Rectal smooth muscle tissue (tissue), 1 donor: ENCODE measurements at regions not wholly inside any gene's neighbourhood (a gene's known extent, or its start where the extent isn't known, plus 50 kb on each side); places are given as distances from the start of the nearest gene placed in this dataset.

Source experiments
- H3K27ac ChIP-seq: one replicate; pipeline ENCODE4 v1.7.0; 2013; ENCODE audit warnings: low read depth, low read length, inconsistent platforms
- H3K27me3 ChIP-seq: one replicate; pipeline ENCODE4 v1.7.0; 2013; ENCODE audit warnings: low read length; ENCODE audit not compliant: control insufficient read depth, insufficient read depth
- H3K36me3 ChIP-seq: one replicate; pipeline ENCODE4 v1.7.0; 2013; ENCODE audit warnings: low read length; ENCODE audit not compliant: control insufficient read depth, insufficient read depth
- H3K4me1 ChIP-seq: one replicate; pipeline ENCODE4 v1.7.0; 2013; ENCODE audit warnings: low read length; ENCODE audit not compliant: control insufficient read depth, insufficient read depth
- H3K4me3 ChIP-seq: one replicate; pipeline ENCODE4 v1.7.0; 2013; ENCODE audit warnings: low read length
- H3K9ac ChIP-seq: one replicate; pipeline ENCODE4 v1.7.0; 2013; ENCODE audit warnings: low read length

DNA sequence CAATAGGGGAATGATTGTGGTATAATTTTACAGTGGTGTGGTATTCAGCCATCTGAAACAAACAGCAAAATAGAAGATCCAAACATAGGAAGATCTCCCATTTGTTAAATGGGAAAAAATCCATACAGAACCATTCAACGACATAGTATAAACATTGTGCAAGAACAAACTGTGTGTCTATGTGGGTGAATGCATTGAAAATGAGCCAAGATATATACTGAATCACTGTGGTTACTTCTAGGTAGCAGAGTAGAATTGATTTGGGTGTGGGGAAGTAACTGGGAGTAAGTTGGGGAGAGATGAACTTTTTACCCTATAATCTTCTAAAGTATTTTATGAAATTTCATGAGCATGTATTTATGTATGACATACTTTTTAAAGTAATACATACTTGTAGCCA lies 123.1 kb upstream of the UMPS start:
- Histone ChIP-seq H3K4me1 (no peaks in the 10 kb centered on the region), H3K27ac (no peak overlapping the region), H3K4me3 (no peak overlapping the region), H3K27me3 (no peaks in the 10 kb centered on the region), H3K36me3 (no peaks in the 10 kb centered on the region), H3K9ac (no peak overlapping the region)

- no peaks in the 10 kb centered on the region for H3K4me1 ChIP-seq
- H3K4me3 ChIP-seq: no peak overlapping the region
Measured at GRCh38 chr3:124609402-124609801, 120.8 kb upstream of the UMPS start.

DNA sequence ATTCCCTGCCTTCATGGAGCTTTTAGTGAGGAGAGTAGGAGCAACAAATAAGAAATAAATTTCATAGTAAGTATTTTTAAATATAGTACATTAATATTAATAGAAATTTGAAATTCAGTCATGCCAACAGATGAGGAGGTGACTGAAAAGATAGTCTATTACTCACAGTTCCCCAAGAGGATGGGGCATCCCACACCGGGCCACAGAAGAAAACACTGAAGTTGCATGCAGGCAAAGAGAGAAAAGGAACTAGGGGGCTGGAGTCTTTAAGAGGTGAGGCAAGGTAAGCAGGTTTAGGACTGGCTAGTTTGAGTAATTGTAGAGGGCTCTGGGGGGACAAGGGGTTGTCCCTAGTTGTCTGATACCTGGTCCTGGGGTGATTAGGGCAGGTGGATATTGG lies 120.1 kb upstream of the UMPS start:
- Histone ChIP-seq H3K36me3 (no peaks in the 10 kb centered on the region), H3K27me3 (no peaks in the 10 kb centered on the region), H3K27ac (no peak overlapping the region), H3K4me1 (no peaks in the 10 kb centered on the region), H3K4me3 (no peak overlapping the region), H3K9ac (no peak overlapping the region)

More at GRCh38 chr3:124609402-124609801, 120.8 kb upstream of the UMPS start:
- Histone ChIP-seq H3K27me3 (no peaks in the 10 kb centered on the region), H3K27ac (no peak overlapping the region), H3K36me3 (no peaks in the 10 kb centered on the region), H3K9ac (no peak overlapping the region)

GRCh38 chr3:124611520-124611919 lies 118.7 kb upstream of the UMPS start:
- no peaks in the 10 kb centered on the region for H3K36me3 ChIP-seq
- H3K27ac ChIP-seq: no peak overlapping the region
- no peaks in the 10 kb centered on the region for H3K4me1 ChIP-seq
- no peak overlapping the region for H3K4me3 ChIP-seq
- H3K9ac ChIP-seq: no peak overlapping the region
- no peaks in the 10 kb centered on the region for H3K27me3 ChIP-seq

- Histone ChIP-seq H3K4me3 (no peak overlapping the region), H3K9ac (no peak overlapping the region), H3K4me1 (no peaks in the 10 kb centered on the region), H3K36me3 (no peaks in the 10 kb centered on the region), H3K27ac (no peak overlapping the region), H3K27me3 (no peaks in the 10 kb centered on the region)
Measured at GRCh38 chr3:124615896-124616543, 114.2 kb upstream of the UMPS start.

- Histone ChIP-seq H3K4me1 (no peaks in the 10 kb centered on the region), H3K4me3 (no peak overlapping the region), H3K36me3 (no peaks in the 10 kb centered on the region), H3K27ac (no peak overlapping the region), H3K9ac (no peak overlapping the region), H3K27me3 (no peaks in the 10 kb centered on the region)
Measured at GRCh38 chr3:124617177-124617576, 113.1 kb upstream of the UMPS start.

DNA sequence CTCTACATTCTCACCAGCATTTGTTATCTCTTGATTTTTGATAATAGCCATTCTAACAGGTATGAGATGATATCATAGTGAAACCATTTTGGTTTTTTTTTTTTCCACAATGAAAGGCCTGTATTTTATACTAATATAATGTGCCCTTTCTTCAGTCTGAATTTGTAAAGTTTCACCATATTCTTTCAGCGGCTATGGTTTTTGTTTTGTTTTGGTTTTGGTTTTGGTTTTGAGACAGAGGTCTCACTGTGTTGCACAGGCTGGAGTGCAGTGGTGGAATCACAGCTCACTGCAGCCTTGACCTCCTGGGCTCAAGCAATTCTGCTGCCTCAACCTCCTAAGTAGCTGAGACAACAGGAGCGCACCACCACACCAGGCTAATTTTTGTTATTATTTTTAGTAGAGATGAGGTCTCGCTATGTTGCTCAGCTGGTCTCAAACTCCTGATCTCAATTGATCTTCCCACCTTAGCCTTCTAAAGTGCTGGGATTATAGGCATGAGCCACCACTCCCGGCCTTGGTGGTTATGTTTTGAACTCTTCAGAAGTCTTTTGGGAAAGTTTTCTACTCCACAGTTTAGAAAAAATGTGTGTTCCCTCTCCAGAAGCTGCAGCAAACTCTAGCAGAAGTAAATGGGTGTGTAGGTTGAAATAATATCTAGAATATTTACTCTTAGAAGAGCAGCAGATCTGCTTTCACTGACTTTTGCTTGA lies 110.2 kb upstream of the UMPS start:
- H3K4me3 ChIP-seq: no peak overlapping the region
- H3K9ac ChIP-seq: no peak overlapping the region
- H3K4me1 ChIP-seq: no peaks in the 10 kb centered on the region
- H3K36me3 ChIP-seq: no peaks in the 10 kb centered on the region
- H3K27me3 ChIP-seq: no peaks in the 10 kb centered on the region
- no peak overlapping the region for H3K27ac ChIP-seq

GRCh38 chr3:124620600-124621063 lies 109.6 kb upstream of the UMPS start:
- Histone ChIP-seq H3K4me3 (no peak overlapping the region), H3K36me3 (no peaks in the 10 kb centered on the region), H3K27me3 (no peaks in the 10 kb centered on the region), H3K27ac (no peak overlapping the region), H3K4me1 (no peaks in the 10 kb centered on the region), H3K9ac (no peak overlapping the region)

DNA sequence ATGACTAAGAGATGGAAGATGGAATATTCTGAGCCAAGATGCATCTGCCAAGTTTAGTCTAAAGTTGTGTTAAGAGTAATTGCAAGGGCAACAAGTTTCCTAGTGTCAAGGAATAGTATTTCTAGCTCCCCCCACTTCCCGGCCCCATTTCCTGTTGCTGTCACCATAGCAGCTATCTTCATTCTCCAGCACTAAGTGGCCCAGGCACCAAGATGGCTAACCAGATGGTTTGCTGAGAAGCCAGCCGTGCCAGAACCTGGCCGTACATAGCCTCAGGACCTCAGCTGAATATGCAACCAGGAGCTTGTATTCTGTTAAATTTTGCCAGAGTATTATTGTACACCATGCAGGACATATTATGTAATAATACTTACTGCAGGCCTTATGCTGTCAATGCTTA lies 108.8 kb upstream of the UMPS start:
- no peaks in the 10 kb centered on the region for H3K36me3 ChIP-seq
- no peak overlapping the region for H3K27ac ChIP-seq
- H3K27me3 ChIP-seq: no peaks in the 10 kb centered on the region
- no peaks in the 10 kb centered on the region for H3K4me1 ChIP-seq
- no peak overlapping the region for H3K9ac ChIP-seq
- H3K4me3 ChIP-seq: no peak overlapping the region

DNA sequence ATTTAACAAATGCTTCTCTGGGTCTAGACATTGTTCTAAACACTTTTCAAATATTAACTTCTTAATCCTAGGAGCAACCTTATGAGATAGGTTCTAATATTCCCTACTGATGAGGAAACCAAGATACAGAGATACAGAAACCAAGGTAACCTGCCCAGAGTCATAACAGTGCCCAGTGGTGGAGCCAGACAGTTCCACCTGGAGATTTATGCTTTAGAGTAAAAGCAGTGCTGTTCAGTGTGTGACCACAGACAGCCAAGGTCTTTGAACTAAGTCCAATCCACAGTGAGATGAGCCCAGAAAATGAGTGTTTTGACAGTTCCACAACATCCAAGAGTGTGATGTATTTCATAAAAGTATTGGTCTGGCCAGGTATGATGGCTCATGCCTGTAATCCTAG lies 105.2 kb upstream of the UMPS start:
- Histone ChIP-seq H3K4me1 (no peaks in the 10 kb centered on the region), H3K4me3 (no peak overlapping the region), H3K27ac (no peak overlapping the region), H3K36me3 (no peaks in the 10 kb centered on the region), H3K27me3 (no peaks in the 10 kb centered on the region), H3K9ac (no peak overlapping the region)

GRCh38 chr3:124627501-124627908 lies 102.7 kb upstream of the UMPS start:
- Histone ChIP-seq H3K4me1 (no peaks in the 10 kb centered on the region), H3K4me3 (no peak overlapping the region), H3K27me3 (no peaks in the 10 kb centered on the region), H3K27ac (no peak overlapping the region), H3K36me3 (no peaks in the 10 kb centered on the region), H3K9ac (no peak overlapping the region)

DNA sequence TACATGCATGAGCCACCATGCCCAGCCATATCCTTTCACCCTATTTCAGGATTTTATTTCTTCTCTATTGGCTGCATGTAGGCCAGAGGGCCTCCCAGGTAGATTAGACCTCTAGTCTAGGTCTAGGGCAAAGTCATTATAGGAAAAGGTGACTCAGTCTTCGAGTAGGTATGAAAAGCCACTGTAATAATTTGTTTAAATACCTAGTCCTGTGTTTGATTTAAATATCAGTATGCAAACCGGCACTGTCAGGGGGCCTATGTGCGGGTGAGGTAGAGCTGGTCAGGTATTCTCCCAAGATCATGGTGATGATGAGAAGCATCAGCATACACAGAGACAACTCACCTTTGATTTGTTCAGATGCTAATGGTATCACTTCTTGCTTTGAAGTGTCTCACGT lies 101.4 kb upstream of the UMPS start:
- no peaks in the 10 kb centered on the region for H3K27me3 ChIP-seq
- no peaks in the 10 kb centered on the region for H3K36me3 ChIP-seq
- H3K27ac ChIP-seq: no peak overlapping the region
- no peak overlapping the region for H3K9ac ChIP-seq
- no peaks in the 10 kb centered on the region for H3K4me1 ChIP-seq
- H3K4me3 ChIP-seq: no peak overlapping the region

- no peak overlapping the region for H3K4me3 ChIP-seq
- no peaks in the 10 kb centered on the region for H3K27me3 ChIP-seq
- H3K4me1 ChIP-seq: no peaks in the 10 kb centered on the region
- H3K9ac ChIP-seq: no peak overlapping the region
- H3K27ac ChIP-seq: no peak overlapping the region
- H3K36me3 ChIP-seq: no peaks in the 10 kb centered on the region
Measured at GRCh38 chr3:124629497-124629896, 100.8 kb upstream of the UMPS start.
